Testis (tissue), 2 donors: ENCODE measurements at regions not wholly inside any gene's neighbourhood (a gene's known extent, or its start where the extent isn't known, plus 50 kb on each side); places are given as distances from the start of the nearest gene placed in this dataset.
A peak's percentile ranks its signal among the peaks of the same experiment; 100 is the strongest.

Experiments
- DNase-seq: peaks from one replicate; pipeline ENCODE4 v3.0.0-alpha.2; 2019
- H3K27ac ChIP-seq, 2 donors: fragments of 200-600 bp; sonication (generic); one replicate each; pipeline ENCODE4 v1.5.1; 2019
- H3K27me3 ChIP-seq: fragments of 200-600 bp; sonication (generic); one replicate; pipeline ENCODE4 v1.5.1; 2019
- H3K36me3 ChIP-seq: fragments of 200-600 bp; sonication (generic); one replicate; pipeline ENCODE4 v1.5.1; 2017; ENCODE audit warnings: low read depth; ENCODE audit errors: missing control alignments
- H3K4me1 ChIP-seq: fragments of 200-600 bp; sonication (generic); one replicate; pipeline ENCODE4 v1.5.1; 2019
- H3K4me3 ChIP-seq, 2 donors: fragments of 200-600 bp; sonication (generic); one replicate each; pipeline ENCODE4 v1.5.1; 2017 to 2019
- H3K9me3 ChIP-seq: fragments of 200-600 bp; sonication (generic); one replicate; pipeline ENCODE4 v1.5.1; 2017
- CTCF ChIP-seq, 3 experiments: fragments of 450-650 bp in 2 of 3; fragments of 200-600 bp in 1 of 3; sonication (generic) in 1 of 3; IDR thresholded peaks; one replicate each; pipeline ENCODE4 v1.5.1; 2016 to 2019; ENCODE audit warnings: antibody characterized with exemption in 3 of 3, mild to moderate bottlenecking in 2 of 3, moderate library complexity in 1 of 3
- POLR2A ChIP-seq: fragments of 450-650 bp; IDR thresholded peaks from one replicate; pipeline ENCODE4 v1.6.1; 2017; ENCODE audit warnings: antibody characterized with exemption, mild to moderate bottlenecking, moderate library complexity
- WGBS, 2 donors: methylation state at CpG; one replicate each; pipeline ENCODE4 v1.1.5; 2018; 5-methylcytosine and 5-hydroxymethylcytosine counted together
- intact Hi-C: fragments of 100-400 bp; cut with DNase I; formaldehyde crosslinking; loops from one replicate; pipeline ENCODE4 v1.15.1; 2023; ENCODE audit warnings: low total_unique reads

- peaks cover 15% of the 10 kb centered on the region for H3K4me1 ChIP-seq
- DNase-seq: no peak
- H3K4me3 ChIP-seq: no peak overlapping the region
- 65 to 69% methylated on average over 7 of the region's 7 CpGs for WGBS, 2 donors
- peak overlapping the region in 1 of 2 donors; percentile 83 for H3K27ac ChIP-seq
- intact Hi-C loops: no loop called here
- H3K36me3 ChIP-seq: no peaks in the 10 kb centered on the region
- no peaks in the 10 kb centered on the region for H3K27me3 ChIP-seq
- TF ChIP-seq POLR2A (no peak), CTCF (IDR thresholded peaks at IDR 0.05) (no peak)
- no peaks in the 10 kb centered on the region for H3K9me3 ChIP-seq
These were observed 103.0 kb upstream of the ANKRD1 start for GRCh38 chr10:91023700-91024398.

GRCh38 chr10:91024541-91024940 is 103.7 kb upstream of the ANKRD1 start:
- peaks cover 15% of the 10 kb centered on the region for H3K4me1 ChIP-seq
- no peaks in the 10 kb centered on the region for H3K36me3 ChIP-seq
- no peak for DNase-seq
- H3K27ac ChIP-seq: peak overlapping the region in 1 of 2 donors; percentile 16
- no peak for TF ChIP-seq CTCF (IDR thresholded peaks at IDR 0.05)
- H3K9me3 ChIP-seq: no peaks in the 10 kb centered on the region
- H3K4me3 ChIP-seq: no peak overlapping the region
- intact Hi-C loops: no loop called here
- H3K27me3 ChIP-seq: no peaks in the 10 kb centered on the region
- WGBS, 2 donors: 74 to 84% methylated on average over 3 of the region's 3 CpGs

GRCh38 chr10:91032611-91033206 is 111.8 kb upstream of the ANKRD1 start:
- no peak overlapping the region for H3K4me3 ChIP-seq
- H3K9me3 ChIP-seq: no peaks in the 10 kb centered on the region
- H3K36me3 ChIP-seq: no peaks in the 10 kb centered on the region
- no peak for TF ChIP-seq POLR2A
- no peak for TF ChIP-seq CTCF (IDR thresholded peaks at IDR 0.05)
- no peak overlapping the region for H3K27ac ChIP-seq
- DNase-seq: peak; percentile 38
- 56 to 69% methylated on average over 5 of the region's 5 CpGs for WGBS, 2 donors
- H3K4me1 ChIP-seq: no peaks in the 10 kb centered on the region
- no peaks in the 10 kb centered on the region for H3K27me3 ChIP-seq
- intact Hi-C loops: no loop called here

- intact Hi-C loops: no loop called here
- H3K4me1 ChIP-seq: no peaks in the 10 kb centered on the region
- H3K27me3 ChIP-seq: no peaks in the 10 kb centered on the region
- H3K4me3 ChIP-seq: no peak overlapping the region
- H3K27ac ChIP-seq: no peak overlapping the region
- 81 to 82% methylated on average over 6 of the region's 6 CpGs for WGBS, 2 donors
- no peaks in the 10 kb centered on the region for H3K9me3 ChIP-seq
- TF ChIP-seq POLR2A: no peak
- no peak for TF ChIP-seq CTCF (IDR thresholded peaks at IDR 0.05)
- DNase-seq: no peak
- H3K36me3 ChIP-seq: no peaks in the 10 kb centered on the region
These were observed 112.5 kb upstream of the ANKRD1 start for GRCh38 chr10:91033324-91033950.
